Fibroblast of lung (primary cell): ENCODE measurements at regions not wholly inside any gene's neighbourhood (a gene's known extent, or its start where the extent isn't known, plus 50 kb on each side); places are given as distances from the start of the nearest gene placed in this dataset.

Experiments used
- DNase-seq, 2 donors: peaks; one replicate each; pipeline versions ENCODE4 v3.0.0 to v3.0.0-alpha.2; 2010; ENCODE audit warnings: low read depth in 2 of 2
- H2AFZ ChIP-seq: 2 replicates; pipeline ENCODE4 v1.5.1; 2012; ENCODE audit warnings: low read length, control low read depth, inconsistent platforms
- H3K27ac ChIP-seq: 2 replicates; pipeline ENCODE4 v1.5.1; 2011; ENCODE audit warnings: low read length, control low read depth; ENCODE audit not compliant: insufficient read depth
- H3K27me3 ChIP-seq: 2 replicates; pipeline ENCODE4 v1.5.1; 2011; ENCODE audit warnings: mild to moderate bottlenecking, low read length; ENCODE audit not compliant: control insufficient read depth, insufficient read depth
- H3K36me3 ChIP-seq: 2 replicates; pipeline ENCODE4 v1.5.1; 2011; ENCODE audit warnings: low read length; ENCODE audit not compliant: control insufficient read depth, insufficient read depth
- H3K4me1 ChIP-seq: 2 replicates; pipeline ENCODE4 v1.5.1; 2011; ENCODE audit warnings: low read length; ENCODE audit not compliant: control insufficient read depth, insufficient read depth; ENCODE audit errors: extremely low read depth
- H3K4me2 ChIP-seq: 2 replicates; pipeline ENCODE4 v1.5.1; 2011; ENCODE audit warnings: low read length, control low read depth; ENCODE audit not compliant: insufficient read depth; ENCODE audit errors: extremely low read depth
- H3K4me3 ChIP-seq, 4 experiments: fragments of 200-600 bp in 1 of 4; sonication (generic) in 1 of 4; replicated peaks in 1 of 4; 2 replicates each; pipeline ENCODE4 v1.5.1; 2011 to 2016; ENCODE audit warnings: low read length in 4 of 4, low read depth in 3 of 4, mild to moderate bottlenecking in 3 of 4, control low read depth in 2 of 4, inconsistent platforms in 1 of 4, mixed read lengths in 1 of 4; ENCODE audit not compliant: insufficient read depth in 1 of 4; ENCODE audit errors: control extremely low read depth in 1 of 4
- H3K79me2 ChIP-seq: 2 replicates; pipeline ENCODE4 v1.5.1; 2012; ENCODE audit warnings: mild to moderate bottlenecking, low read length, inconsistent platforms; ENCODE audit not compliant: control insufficient read depth, insufficient read depth
- H3K9ac ChIP-seq: 2 replicates; pipeline ENCODE4 v1.5.1; 2011; ENCODE audit warnings: mild to moderate bottlenecking, low read length, control low read depth; ENCODE audit not compliant: insufficient read depth
- H3K9me3 ChIP-seq: 2 replicates; pipeline ENCODE4 v1.5.1; 2012; ENCODE audit warnings: low read depth, low read length; ENCODE audit not compliant: control insufficient read depth, insufficient read depth
- H4K20me1 ChIP-seq: 2 replicates; pipeline ENCODE4 v1.5.1; 2011; ENCODE audit warnings: low read length; ENCODE audit not compliant: control insufficient read depth, insufficient read depth; ENCODE audit errors: extremely low read depth
- EZH2 ChIP-seq: IDR thresholded peaks from 2 replicates; pipeline ENCODE4 v1.5.1; 2012; ENCODE audit warnings: low read length, control low read depth, mild to moderate bottlenecking; ENCODE audit errors: missing control alignments
- TF ChIP-seq, protein P1 (sequence below), 2 donors: IDR thresholded peaks in 1 of 2; conservative IDR thresholded peaks in 1 of 2; 1 replicate in 1 of 2; 2 replicates in 1 of 2; pipeline ENCODE4 v1.5.1; 2011 to 2012; ENCODE audit warnings: low read length in 2 of 2, control low read depth in 1 of 2, inconsistent platforms in 1 of 2, low read depth in 1 of 2, mild to moderate bottlenecking in 1 of 2

DNA sequence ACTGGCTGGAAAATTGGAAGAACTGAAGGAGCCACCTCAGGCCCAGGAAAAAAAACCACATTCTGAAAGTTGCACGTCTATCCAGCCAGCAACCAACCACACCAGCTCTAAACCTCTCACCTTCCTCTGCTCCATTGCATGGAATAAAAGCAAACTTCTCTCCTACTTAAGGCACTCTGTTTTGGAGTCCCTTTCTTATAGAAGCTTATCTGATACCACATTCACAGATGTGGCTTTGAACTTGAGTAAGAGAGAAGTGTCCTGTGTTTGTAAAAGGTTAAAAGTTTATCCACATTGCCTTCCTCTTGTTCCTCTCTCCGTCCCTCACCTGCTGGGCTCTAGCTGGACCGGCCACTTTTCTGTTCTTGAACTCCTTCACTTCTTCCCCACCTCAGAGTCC lies 99.6 kb upstream of the PLXNC1 start:
- Histone ChIP-seq H3K36me3 (no peaks in the 10 kb centered on the region), H3K27me3 (no peaks in the 10 kb centered on the region), H4K20me1 (no peaks in the 10 kb centered on the region), H3K9ac (no peak overlapping the region), H3K4me1 (no peaks in the 10 kb centered on the region), H3K79me2 (no peaks in the 10 kb centered on the region), H3K9me3 (no peaks in the 10 kb centered on the region), H2AFZ (no peak overlapping the region), H3K4me2 (no peak overlapping the region), H3K27ac (no peak overlapping the region), H3K4me3 (no peak overlapping the region)
- TF ChIP-seq, protein P1, sequence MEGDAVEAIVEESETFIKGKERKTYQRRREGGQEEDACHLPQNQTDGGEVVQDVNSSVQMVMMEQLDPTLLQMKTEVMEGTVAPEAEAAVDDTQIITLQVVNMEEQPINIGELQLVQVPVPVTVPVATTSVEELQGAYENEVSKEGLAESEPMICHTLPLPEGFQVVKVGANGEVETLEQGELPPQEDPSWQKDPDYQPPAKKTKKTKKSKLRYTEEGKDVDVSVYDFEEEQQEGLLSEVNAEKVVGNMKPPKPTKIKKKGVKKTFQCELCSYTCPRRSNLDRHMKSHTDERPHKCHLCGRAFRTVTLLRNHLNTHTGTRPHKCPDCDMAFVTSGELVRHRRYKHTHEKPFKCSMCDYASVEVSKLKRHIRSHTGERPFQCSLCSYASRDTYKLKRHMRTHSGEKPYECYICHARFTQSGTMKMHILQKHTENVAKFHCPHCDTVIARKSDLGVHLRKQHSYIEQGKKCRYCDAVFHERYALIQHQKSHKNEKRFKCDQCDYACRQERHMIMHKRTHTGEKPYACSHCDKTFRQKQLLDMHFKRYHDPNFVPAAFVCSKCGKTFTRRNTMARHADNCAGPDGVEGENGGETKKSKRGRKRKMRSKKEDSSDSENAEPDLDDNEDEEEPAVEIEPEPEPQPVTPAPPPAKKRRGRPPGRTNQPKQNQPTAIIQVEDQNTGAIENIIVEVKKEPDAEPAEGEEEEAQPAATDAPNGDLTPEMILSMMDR (conservative IDR thresholded peaks at IDR 0.05 in 1 of 2, IDR thresholded peaks at IDR 0.05 in 1 of 2; ENCODE audit: low read depth in 1 of 2, low read length in 2 of 2) = no peak
- TF ChIP-seq EZH2 = no peak
- no peak for DNase-seq

DNA sequence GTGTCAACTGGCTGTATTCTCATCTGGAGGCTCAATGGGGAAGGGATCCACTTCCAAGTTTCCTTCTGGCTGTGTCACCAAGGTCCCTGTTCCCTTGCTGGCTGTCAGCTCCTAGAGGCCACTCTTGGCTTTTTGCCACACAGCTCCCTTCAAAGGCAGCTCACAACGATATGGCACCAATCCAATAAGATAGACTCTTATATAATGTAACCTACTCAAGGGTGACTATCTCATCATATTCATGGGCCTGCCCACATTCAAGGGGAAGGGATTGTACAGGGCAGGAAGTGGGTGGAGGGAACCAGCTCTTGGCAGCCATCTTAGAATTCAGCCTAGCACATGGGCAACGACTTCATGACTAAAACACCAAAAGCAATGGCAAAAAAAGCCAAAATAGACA lies 98.7 kb upstream of the PLXNC1 start:
- no peak for DNase-seq
- Histone ChIP-seq H3K27me3 (no peaks in the 10 kb centered on the region), H3K36me3 (no peaks in the 10 kb centered on the region), H3K4me1 (no peaks in the 10 kb centered on the region), H3K4me2 (no peak overlapping the region), H3K79me2 (no peaks in the 10 kb centered on the region), H2AFZ (no peak overlapping the region), H3K27ac (no peak overlapping the region), H4K20me1 (no peaks in the 10 kb centered on the region), H3K9me3 (no peaks in the 10 kb centered on the region), H3K4me3 (no peak overlapping the region), H3K9ac (no peak overlapping the region)
- TF ChIP-seq, protein P1 (conservative IDR thresholded peaks at IDR 0.05 in 1 of 2, IDR thresholded peaks at IDR 0.05 in 1 of 2; ENCODE audit: low read depth in 1 of 2, low read length in 2 of 2) = no peak
- TF ChIP-seq EZH2 = no peak

DNA sequence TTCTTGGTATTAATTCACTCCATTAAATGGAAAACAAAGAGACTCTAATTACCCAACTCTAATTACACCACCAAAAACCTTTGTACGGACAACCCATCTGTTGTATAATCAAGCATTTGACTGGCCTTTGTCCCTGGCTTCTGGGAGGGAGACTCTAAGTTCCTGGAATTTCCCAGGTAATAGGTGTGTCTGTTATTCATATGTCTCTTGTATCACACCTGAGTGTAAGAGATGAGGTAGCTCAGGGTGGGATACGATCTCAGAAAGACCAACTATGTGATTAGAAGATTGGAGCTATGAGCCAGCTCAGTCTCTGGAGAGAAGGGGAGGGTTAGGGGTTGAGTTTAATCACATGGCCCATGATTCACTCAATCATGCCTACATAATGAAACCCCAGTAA lies 94.7 kb upstream of the PLXNC1 start:
- TF ChIP-seq EZH2 = no peak
- TF ChIP-seq, protein P1 (conservative IDR thresholded peaks at IDR 0.05 in 1 of 2, IDR thresholded peaks at IDR 0.05 in 1 of 2; ENCODE audit: low read depth in 1 of 2, low read length in 2 of 2) = no peak
- Histone ChIP-seq H3K36me3 (no peaks in the 10 kb centered on the region), H4K20me1 (no peaks in the 10 kb centered on the region), H3K27me3 (no peaks in the 10 kb centered on the region), H3K4me2 (no peak overlapping the region), H3K79me2 (no peaks in the 10 kb centered on the region), H3K4me1 (no peaks in the 10 kb centered on the region), H2AFZ (no peak overlapping the region), H3K9me3 (no peaks in the 10 kb centered on the region), H3K4me3 (no peak overlapping the region), H3K9ac (no peak overlapping the region), H3K27ac (no peak overlapping the region)
- no peak for DNase-seq
